Myocyte (in vitro differentiated cells): ENCODE measurements at regions not wholly inside any gene's neighbourhood (a gene's known extent, or its start where the extent isn't known, plus 50 kb on each side); places are given as distances from the start of the nearest gene placed in this dataset.
"Not testable (repeated sequence)": the region's sequence is repeated elsewhere in the genome, so short reads cannot be mapped to it uniquely, and the experiment has no call there.

Source experiments
- DNase-seq: peaks from one replicate; pipeline ENCODE4 v3.0.0-alpha.2; 2012; ENCODE audit warnings: low read depth

GRCh38 chr2:20499387-20499786 lies 52.5 kb downstream of the RHOB start:
- DNase-seq, result no peak

GRCh38 chr2:20501974-20502373 lies 55.1 kb downstream of the RHOB start:
- peak; percentile 78 for DNase-seq

GRCh38 chr2:20502496-20502895 lies 55.6 kb downstream of the RHOB start:
- not testable (repeated sequence) for DNase-seq

- no peak for DNase-seq
Observed at GRCh38 chr2:20504174-20504573, 57.3 kb downstream of the RHOB start.

GRCh38 chr2:20506201-20506685 lies 59.4 kb downstream of the RHOB start:
- DNase-seq, result peak; percentile 56

GRCh38 chr2:20507166-20507692 lies 60.4 kb downstream of the RHOB start:
- DNase-seq, result peak; percentile 91

- DNase-seq, result no peak
Observed at GRCh38 chr2:20507711-20508110, 60.8 kb downstream of the RHOB start.

- DNase-seq, result no peak
Observed at GRCh38 chr2:20509301-20509769, 62.5 kb downstream of the RHOB start.

- no peak for DNase-seq
Observed at GRCh38 chr2:20509770-20510490, 63.1 kb downstream of the RHOB start.

GRCh38 chr2:20511130-20511529 lies 64.3 kb downstream of the RHOB start:
- DNase-seq, result no peak

GRCh38 chr2:20512061-20512605 lies 65.3 kb downstream of the RHOB start:
- no peak for DNase-seq

- DNase-seq, result no peak
Observed at GRCh38 chr2:20513946-20514345, 67.1 kb downstream of the RHOB start.

- DNase-seq, result peak; percentile 79
Observed at GRCh38 chr2:20514596-20515269, 67.9 kb downstream of the RHOB start.

- DNase-seq, result no peak
Observed at GRCh38 chr2:20515290-20516220, 68.7 kb downstream of the RHOB start.

- DNase-seq, result no peak
Observed at GRCh38 chr2:20516291-20516645, 69.4 kb downstream of the RHOB start.

GRCh38 chr2:20516646-20517341 lies 69.9 kb downstream of the RHOB start:
- no peak for DNase-seq

- DNase-seq, result no peak
Observed at GRCh38 chr2:20519309-20519708, 72.4 kb downstream of the RHOB start.

- no peak for DNase-seq
Observed at GRCh38 chr2:20520128-20520527, 73.3 kb downstream of the RHOB start.

- DNase-seq, result no peak
Observed at GRCh38 chr2:20521193-20521592, 74.3 kb downstream of the RHOB start.

- no peak for DNase-seq
Observed at GRCh38 chr2:20521682-20522189, 74.9 kb downstream of the RHOB start.
